Activated CD4-positive, alpha-beta T cell treated with anti-CD3 and anti-CD28 coated beads, Interleukin-2, amount 50 U/mL, for 24 hours (primary cell): ENCODE measurements at regions not wholly inside any gene's neighbourhood (a gene's known extent, or its start where the extent isn't known, plus 50 kb on each side); places are given as distances from the start of the nearest gene placed in this dataset.

Experiments
- DNase-seq, 2 donors: peaks; one replicate each; pipeline ENCODE4 v3.0.0-alpha.2; 2020; ENCODE audit warnings: low read depth in 1 of 2, low spot score in 1 of 2

GRCh38 chr13:76131551-76131950 is 495.4 kb downstream of the LMO7 start:
- no peak for DNase-seq

GRCh38 chr13:76129305-76130000 is 493.3 kb downstream of the LMO7 start:
- DNase-seq, result no peak

DNA sequence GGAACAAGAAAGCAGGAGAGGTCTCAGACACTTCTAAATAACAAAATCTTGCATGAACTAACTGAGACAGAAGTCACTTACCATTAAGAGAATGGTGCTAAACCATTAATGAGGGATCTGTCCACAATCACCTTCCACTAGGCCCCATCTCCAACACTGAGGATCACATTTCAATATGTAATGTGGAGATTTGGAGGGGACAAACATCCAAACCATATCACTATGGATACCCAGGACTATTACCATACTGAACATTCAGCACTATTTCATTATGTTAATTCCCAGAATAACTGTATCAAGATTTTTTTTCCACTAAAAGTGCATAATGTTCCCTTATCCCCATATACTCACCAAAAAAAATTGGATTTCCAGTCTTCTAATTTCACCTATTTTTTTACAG is 491.8 kb downstream of the LMO7 start:
- DNase-seq, result no peak

DNA sequence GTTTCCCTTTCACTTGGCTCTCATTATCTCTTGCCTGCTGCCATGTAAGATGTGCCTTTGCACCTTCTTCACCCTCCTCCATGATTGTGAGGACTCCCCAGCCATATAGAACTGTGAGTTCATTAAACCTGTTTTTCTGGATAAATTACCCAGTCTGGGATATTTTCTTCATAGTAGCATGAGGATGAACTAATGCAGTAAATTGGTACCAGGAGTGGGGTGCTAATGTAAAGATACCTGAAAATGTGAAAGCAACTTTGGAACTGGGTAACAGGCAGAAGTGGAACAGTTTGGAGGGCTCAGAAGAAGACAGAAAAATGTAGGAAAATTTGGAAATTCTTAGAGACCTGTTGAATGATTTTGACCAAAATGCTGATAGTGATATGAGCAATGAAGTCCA is 487.4 kb downstream of the LMO7 start:
- DNase-seq, result no peak

- no peak for DNase-seq
Measured at GRCh38 chr13:76116751-76117360, 480.7 kb downstream of the LMO7 start.

- no peak for DNase-seq
Measured at GRCh38 chr13:76106763-76107162, 470.6 kb downstream of the LMO7 start.

DNA sequence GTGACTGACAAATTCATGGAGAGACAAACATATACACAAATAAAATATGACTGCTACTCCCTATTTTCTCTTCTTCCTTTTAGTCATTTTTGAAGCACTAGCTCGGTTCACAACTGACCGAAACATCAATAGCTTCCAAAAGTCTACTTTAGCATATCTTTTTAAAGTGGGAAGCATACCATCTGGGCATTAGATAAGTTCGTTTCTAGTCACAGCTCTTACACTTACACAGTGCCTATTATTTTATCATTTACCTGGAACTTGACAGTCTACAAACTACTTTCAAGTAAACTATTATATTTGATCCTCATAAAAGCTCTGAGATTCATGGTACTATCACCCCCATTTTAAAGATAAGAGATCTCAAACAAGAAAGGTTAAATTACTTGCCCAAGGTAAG is 458.5 kb downstream of the LMO7 start:
- DNase-seq, result no peak

DNA sequence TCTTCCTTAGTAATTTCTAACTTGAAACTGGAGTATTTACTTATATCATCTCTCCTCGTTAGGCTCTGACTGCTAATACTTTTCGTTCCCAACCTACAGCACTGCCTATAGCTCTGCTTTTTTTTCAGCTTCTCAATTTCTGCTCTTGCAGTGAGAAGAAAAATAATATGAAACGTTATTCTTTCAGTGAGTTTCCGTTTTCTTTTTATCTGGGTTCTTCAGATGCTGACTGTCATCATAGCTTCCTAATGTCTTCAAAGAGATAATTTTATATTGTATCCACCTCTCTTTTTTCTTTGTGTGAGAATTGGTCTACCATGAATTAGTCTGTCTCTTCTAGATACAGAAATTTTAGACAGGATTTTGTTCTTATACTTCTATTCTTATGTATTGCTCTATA is 454.9 kb downstream of the LMO7 start:
- no peak for DNase-seq

DNA sequence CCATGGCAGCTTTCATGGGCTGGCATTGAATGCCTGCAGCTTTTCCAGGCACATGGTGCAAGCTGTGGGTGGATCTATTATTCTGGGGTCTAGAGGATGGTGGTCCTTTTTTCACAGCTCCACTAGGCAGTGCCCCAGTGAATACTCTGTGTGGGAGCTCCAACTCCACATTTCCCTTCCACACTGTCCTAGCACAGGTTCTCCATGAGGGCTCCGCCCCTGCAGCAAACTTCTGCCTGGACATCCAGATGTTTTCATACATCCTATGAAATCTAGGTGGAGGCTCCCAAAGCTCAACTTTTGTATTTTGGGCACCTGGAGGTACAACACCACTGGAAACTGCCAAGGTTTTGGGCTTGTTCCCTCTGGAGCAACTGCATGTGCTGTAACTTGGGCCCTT is 450.6 kb downstream of the LMO7 start:
- DNase-seq, result no peak

DNA sequence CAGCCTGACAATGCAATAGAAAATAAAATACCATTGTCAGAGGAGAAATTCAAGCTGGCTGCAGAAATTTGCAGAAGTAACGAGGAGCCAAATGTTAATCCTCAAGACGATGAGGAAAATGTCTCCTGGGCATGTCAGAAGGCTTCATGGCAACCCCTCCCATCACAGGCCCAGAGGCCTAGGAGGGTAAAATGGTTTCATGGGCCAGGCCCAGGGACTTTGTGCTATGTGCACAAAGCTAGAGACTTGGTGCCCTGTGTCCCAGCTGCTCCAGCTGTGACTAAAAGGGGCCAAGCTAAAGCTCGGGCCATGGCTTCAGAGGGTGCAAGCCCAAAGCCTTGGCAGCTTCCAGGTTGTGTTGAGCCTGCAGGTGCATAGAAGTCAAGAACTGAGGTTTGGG is 431.7 kb downstream of the LMO7 start:
- no peak for DNase-seq

DNA sequence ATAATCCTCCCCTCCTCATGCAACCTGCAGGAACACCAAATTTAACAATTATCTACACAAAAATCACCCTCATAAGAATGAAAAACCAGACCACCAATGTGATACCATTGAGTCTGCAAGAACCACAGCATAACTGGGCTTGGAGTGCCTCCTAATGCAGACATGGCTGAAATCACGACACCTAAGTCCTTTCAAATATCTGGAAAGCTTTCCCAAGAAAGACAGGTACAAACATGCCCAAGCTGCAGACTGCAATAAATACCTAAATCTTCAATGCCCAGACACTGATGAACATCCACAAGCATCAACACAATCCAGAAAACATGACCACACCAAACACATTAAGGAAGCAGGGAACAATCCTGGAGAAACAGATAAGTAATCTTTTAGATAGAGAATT is 417.1 kb downstream of the LMO7 start:
- no peak for DNase-seq

GRCh38 chr13:76049376-76049746 is 413.2 kb downstream of the LMO7 start:
- DNase-seq, result no peak

DNA sequence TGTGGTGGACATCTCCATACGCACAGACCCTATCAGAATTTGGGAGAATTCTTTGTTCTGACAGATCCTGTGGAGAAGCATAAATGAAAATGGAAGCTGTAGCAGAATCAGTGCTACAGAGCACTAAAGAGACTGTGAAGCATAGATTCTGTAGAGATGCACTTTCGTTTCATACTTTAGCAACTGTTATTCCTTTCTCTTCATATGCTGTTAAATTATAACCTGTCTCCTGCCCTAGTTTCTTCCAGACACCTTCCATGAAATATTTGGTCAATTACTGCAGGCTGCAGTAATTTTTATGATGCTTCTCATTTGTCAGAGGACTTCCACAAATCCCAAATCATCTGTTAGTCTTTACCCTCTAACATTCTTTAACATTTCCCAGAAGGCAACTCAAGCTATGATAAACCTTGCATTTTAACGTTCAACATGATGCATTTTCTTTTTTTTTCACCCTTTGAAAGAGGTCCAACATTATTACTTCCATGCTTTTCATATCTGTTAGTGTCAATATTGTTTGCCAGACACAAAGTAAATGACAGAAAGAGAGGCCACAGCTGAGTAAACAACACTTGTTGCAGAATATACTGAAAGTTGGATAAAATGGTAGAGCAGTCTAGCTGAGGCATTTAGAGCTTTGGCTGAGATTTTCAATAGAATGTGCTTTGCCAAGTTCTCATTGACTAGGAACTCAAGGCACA is 412.7 kb downstream of the LMO7 start:
- DNase-seq, result no peak

GRCh38 chr13:76048131-76048530 is 412.0 kb downstream of the LMO7 start:
- DNase-seq, result no peak

DNA sequence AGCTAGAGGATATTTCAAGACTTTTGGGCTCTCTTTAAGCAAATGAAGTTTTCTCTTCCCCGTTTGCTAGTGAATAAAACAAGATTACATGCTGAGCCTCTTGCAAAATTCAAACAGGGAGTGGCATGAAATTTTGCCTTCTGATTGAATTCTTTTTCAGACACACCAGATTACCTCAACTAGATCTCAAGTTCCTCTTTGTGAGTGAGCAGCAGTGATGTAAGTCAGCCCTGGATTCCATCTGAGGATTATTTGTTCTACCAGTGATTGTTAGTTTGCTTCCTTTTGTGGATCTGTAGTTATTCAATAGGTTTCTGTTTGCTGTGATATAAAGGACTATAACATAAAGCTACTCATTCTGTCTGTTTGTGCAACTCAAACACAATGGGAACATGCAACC is 407.7 kb downstream of the LMO7 start:
- no peak for DNase-seq

- DNase-seq, result no peak
Measured at GRCh38 chr13:76038920-76039716, 403.0 kb downstream of the LMO7 start.

- DNase-seq, result no peak
Measured at GRCh38 chr13:76036176-76036575, 400.0 kb downstream of the LMO7 start.

DNA sequence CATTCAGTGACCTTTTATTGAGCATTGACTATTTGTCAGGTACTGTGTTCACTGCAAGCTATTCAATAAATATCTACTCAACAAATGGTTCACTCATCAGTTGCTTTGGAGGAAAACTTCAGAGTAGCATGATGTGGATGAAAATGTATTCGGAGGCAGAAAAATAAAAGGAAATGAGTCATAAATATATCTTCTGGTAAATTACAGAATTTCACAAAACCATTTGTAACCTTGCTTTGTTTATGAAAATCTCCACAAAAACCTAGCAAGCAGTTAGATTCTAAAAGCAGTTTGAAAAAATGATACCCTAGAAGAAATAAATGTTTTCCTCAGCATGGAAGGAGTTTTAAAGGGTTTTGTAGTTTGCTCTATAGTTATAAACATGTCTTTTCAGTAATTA is 399.6 kb downstream of the LMO7 start:
- DNase-seq, result no peak

GRCh38 chr13:76029706-76030105 is 393.6 kb downstream of the LMO7 start:
- no peak for DNase-seq

- no peak for DNase-seq
Measured at GRCh38 chr13:76029088-76029487, 393.0 kb downstream of the LMO7 start.

- DNase-seq, result no peak
Measured at GRCh38 chr13:76027131-76027530, 391.0 kb downstream of the LMO7 start.

- no peak for DNase-seq
Measured at GRCh38 chr13:76025392-76025791, 389.3 kb downstream of the LMO7 start.
